Peyer's patch (tissue), 4 donors: ENCODE measurements at regions not wholly inside any gene's neighbourhood (a gene's known extent, or its start where the extent isn't known, plus 50 kb on each side); places are given as distances from the start of the nearest gene placed in this dataset.
"Not testable (repeated sequence)": the region's sequence is repeated elsewhere in the genome, so short reads cannot be mapped to it uniquely, and the experiment has no call there.

ENCODE experiments used
- DNase-seq, 3 donors: peaks; one replicate each; pipeline ENCODE4 v3.0.0-alpha.2; 2017 to 2019
- H3K27ac ChIP-seq, 4 donors: fragments of 200-600 bp; sonication (generic); one replicate each; pipeline ENCODE4 v1.5.1; 2016 to 2019
- H3K27me3 ChIP-seq, 2 donors: fragments of 200-600 bp; sonication (generic); one replicate each; pipeline ENCODE4 v1.5.1; 2019
- H3K36me3 ChIP-seq, 3 donors: fragments of 200-600 bp; sonication (generic); one replicate each; pipeline ENCODE4 v1.5.1; 2016 to 2019
- H3K4me1 ChIP-seq, 4 donors: fragments of 200-600 bp; sonication (generic); one replicate each; pipeline ENCODE4 v1.5.1; 2016 to 2019
- H3K4me3 ChIP-seq, 4 donors: fragments of 200-600 bp; sonication (generic); 1 replicate in 3 of 4; 2 replicates in 1 of 4; pipeline ENCODE4 v1.5.1; 2016 to 2019; ENCODE audit warnings: mild to moderate bottlenecking in 1 of 4
- H3K9me3 ChIP-seq, 4 donors: fragments of 200-600 bp; sonication (generic); one replicate each; pipeline ENCODE4 v1.5.1; 2016 to 2019; ENCODE audit warnings: mild to moderate bottlenecking in 1 of 4
- POLR2A ChIP-seq, 2 donors: fragments of 450-650 bp; IDR thresholded peaks; one replicate each; pipeline ENCODE4 v1.5.1; 2017; ENCODE audit warnings: antibody characterized with exemption in 2 of 2, mild to moderate bottlenecking in 2 of 2, moderate library complexity in 2 of 2
- TF ChIP-seq, protein P1 (sequence below), 6 experiments: fragments of 450-650 bp in 4 of 6; fragments of 200-600 bp in 2 of 6; sonication (generic) in 1 of 6; IDR thresholded peaks; one replicate each; pipeline ENCODE4 v1.5.1; 2017 to 2019; ENCODE audit warnings: antibody characterized with exemption in 6 of 6, mild to moderate bottlenecking in 3 of 6, moderate library complexity in 1 of 6

- no peak overlapping the region for H3K27ac ChIP-seq
- no peak for DNase-seq
- no peak overlapping the region for H3K4me3 ChIP-seq
- no peaks in the 10 kb centered on the region for H3K4me1 ChIP-seq
- TF ChIP-seq, protein P1, sequence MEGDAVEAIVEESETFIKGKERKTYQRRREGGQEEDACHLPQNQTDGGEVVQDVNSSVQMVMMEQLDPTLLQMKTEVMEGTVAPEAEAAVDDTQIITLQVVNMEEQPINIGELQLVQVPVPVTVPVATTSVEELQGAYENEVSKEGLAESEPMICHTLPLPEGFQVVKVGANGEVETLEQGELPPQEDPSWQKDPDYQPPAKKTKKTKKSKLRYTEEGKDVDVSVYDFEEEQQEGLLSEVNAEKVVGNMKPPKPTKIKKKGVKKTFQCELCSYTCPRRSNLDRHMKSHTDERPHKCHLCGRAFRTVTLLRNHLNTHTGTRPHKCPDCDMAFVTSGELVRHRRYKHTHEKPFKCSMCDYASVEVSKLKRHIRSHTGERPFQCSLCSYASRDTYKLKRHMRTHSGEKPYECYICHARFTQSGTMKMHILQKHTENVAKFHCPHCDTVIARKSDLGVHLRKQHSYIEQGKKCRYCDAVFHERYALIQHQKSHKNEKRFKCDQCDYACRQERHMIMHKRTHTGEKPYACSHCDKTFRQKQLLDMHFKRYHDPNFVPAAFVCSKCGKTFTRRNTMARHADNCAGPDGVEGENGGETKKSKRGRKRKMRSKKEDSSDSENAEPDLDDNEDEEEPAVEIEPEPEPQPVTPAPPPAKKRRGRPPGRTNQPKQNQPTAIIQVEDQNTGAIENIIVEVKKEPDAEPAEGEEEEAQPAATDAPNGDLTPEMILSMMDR (IDR thresholded peaks at IDR 0.05): no peak
- no peak for TF ChIP-seq POLR2A (IDR thresholded peaks at IDR 0.05)
- peaks cover 0 to 2% (median 0%) of the 10 kb centered on the region in 4 donors for H3K9me3 ChIP-seq
- no peaks in the 10 kb centered on the region for H3K36me3 ChIP-seq
- no peaks in the 10 kb centered on the region for H3K27me3 ChIP-seq
These were observed 302.7 kb downstream of the SFMBT2 start for GRCh38 chr10:7108141-7108540.

DNA sequence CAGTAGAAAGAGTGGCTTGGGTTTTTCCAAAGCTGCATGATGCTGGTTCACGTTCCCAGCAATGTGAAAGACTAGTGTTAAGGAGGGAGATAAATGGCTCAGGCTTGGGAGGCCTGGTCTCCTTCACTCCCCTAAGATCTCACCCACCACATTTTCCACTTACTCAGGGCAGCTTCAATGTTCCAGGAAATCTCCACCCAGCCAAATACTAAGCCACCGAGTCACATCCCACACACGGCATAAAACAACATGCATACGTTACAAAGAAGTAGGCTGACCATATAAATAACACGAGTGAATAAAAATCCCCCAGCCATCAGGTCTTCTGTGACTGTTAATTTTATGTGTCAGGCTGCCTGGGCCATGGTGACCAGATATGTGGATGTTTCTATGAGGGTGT, 303.5 kb downstream of the SFMBT2 start:
- no peak for TF ChIP-seq POLR2A (IDR thresholded peaks at IDR 0.05)
- TF ChIP-seq, protein P1 (IDR thresholded peaks at IDR 0.05): no peak
- H3K27ac ChIP-seq: no peak overlapping the region

GRCh38 chr10:7104379-7104778, 306.5 kb downstream of the SFMBT2 start:
- H3K36me3 ChIP-seq, H3K27ac ChIP-seq, DNase-seq, H3K4me1 ChIP-seq, H3K9me3 ChIP-seq, H3K4me3 ChIP-seq, H3K27me3 ChIP-seq: not testable (repeated sequence)

More for the DNA sequence above, 303.5 kb downstream of the SFMBT2 start:
- no peak for DNase-seq
- Histone ChIP-seq H3K36me3 (no peaks in the 10 kb centered on the region), H3K4me1 (no peaks in the 10 kb centered on the region), H3K4me3 (no peak overlapping the region), H3K9me3 (peaks cover 0 to 2% (median 0%) of the 10 kb centered on the region in 4 donors), H3K27me3 (no peaks in the 10 kb centered on the region)

DNA sequence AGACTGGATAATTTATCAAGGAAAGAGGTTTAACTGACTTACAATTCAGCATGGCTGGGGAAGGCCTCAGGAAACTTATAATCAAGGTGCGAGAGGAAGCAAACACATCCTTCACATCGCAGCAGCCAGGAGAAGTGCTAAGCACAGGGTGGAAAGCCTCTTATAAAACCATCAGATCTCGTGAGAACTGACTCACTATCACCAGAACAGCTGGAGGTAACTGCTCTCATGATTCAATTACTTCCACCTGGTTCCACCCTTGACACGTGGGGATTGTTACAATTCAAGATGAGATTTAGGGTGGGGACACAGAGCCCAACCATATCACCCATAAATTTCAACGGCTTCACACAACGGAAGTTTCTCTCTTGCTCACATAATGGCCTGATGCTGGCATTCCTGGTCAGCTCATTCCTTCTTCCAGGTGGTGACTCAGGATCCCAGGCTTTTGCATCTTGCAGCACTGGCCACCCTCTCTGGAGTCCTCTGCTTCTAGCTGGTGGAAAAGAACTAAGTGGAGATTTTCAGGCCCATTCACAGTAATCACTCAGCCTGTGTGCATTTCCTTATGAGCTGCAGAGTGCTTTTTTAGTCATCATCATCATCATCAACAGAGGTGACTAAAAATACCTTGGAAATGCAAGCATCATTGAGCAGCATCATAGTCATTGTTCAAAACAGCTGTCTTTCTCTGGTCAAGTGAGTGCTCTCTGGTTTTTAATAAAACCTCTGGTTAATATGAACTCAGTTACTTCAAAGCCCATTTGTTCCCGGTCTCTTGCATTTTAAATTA, 308.1 kb downstream of the SFMBT2 start:
- peak overlapping the region in 1 of 4 donors; percentile 25 for H3K27ac ChIP-seq
- H3K36me3 ChIP-seq: no peaks in the 10 kb centered on the region
- no peak for DNase-seq
- H3K9me3 ChIP-seq: no peaks in the 10 kb centered on the region
- H3K4me1 ChIP-seq: no peaks in the 10 kb centered on the region
- no peak for TF ChIP-seq POLR2A (IDR thresholded peaks at IDR 0.05)
- TF ChIP-seq, protein P1 (IDR thresholded peaks at IDR 0.05): no peak
- no peak overlapping the region for H3K4me3 ChIP-seq
- no peaks in the 10 kb centered on the region for H3K27me3 ChIP-seq

DNA sequence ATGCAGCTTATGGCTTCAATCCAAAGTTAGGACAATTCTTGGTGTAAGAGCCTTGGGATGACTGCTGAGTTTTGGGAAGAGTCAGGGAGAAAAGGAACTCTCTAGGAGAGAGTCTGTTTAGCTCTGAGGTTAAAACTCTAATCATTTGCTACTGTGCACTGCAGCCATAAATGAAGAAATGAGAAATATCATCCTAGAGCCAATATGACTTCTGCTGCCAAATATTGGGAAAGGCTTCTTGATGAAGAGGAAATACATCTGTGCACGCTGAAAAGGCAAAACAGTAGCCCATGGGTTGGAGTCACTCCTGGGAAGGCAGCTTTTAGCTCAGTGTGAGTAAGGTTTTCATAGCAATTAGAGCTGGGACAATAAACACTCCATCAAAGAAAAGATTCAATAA, 308.8 kb downstream of the SFMBT2 start:
- Histone ChIP-seq H3K36me3 (no peaks in the 10 kb centered on the region), H3K27ac (peak overlapping the region in 1 of 4 donors; percentile 25)
- DNase-seq: no peak

GRCh38 chr10:7101451-7101850, 309.4 kb downstream of the SFMBT2 start:
- peak overlapping the region in 1 of 4 donors; percentile 19 for H3K27ac ChIP-seq
- no peaks in the 10 kb centered on the region for H3K9me3 ChIP-seq
- DNase-seq: no peak
- no peak overlapping the region for H3K4me3 ChIP-seq
- no peaks in the 10 kb centered on the region for H3K27me3 ChIP-seq
- H3K36me3 ChIP-seq: no peaks in the 10 kb centered on the region
- no peaks in the 10 kb centered on the region for H3K4me1 ChIP-seq
- TF ChIP-seq, protein P1 (IDR thresholded peaks at IDR 0.05): no peak
- TF ChIP-seq POLR2A (IDR thresholded peaks at IDR 0.05): no peak

More for the DNA sequence above, 308.8 kb downstream of the SFMBT2 start:
- Histone ChIP-seq H3K4me1 (no peaks in the 10 kb centered on the region), H3K27me3 (no peaks in the 10 kb centered on the region), H3K9me3 (no peaks in the 10 kb centered on the region), H3K4me3 (no peak overlapping the region)
- TF ChIP-seq, protein P1 (IDR thresholded peaks at IDR 0.05): no peak
- TF ChIP-seq POLR2A (IDR thresholded peaks at IDR 0.05): no peak
